ENCODE measurements at regions not wholly inside any gene's neighbourhood (a gene's known extent, or its start where the extent isn't known, plus 50 kb on each side); places are given as distances from the start of the nearest gene placed in this dataset.

DNA sequence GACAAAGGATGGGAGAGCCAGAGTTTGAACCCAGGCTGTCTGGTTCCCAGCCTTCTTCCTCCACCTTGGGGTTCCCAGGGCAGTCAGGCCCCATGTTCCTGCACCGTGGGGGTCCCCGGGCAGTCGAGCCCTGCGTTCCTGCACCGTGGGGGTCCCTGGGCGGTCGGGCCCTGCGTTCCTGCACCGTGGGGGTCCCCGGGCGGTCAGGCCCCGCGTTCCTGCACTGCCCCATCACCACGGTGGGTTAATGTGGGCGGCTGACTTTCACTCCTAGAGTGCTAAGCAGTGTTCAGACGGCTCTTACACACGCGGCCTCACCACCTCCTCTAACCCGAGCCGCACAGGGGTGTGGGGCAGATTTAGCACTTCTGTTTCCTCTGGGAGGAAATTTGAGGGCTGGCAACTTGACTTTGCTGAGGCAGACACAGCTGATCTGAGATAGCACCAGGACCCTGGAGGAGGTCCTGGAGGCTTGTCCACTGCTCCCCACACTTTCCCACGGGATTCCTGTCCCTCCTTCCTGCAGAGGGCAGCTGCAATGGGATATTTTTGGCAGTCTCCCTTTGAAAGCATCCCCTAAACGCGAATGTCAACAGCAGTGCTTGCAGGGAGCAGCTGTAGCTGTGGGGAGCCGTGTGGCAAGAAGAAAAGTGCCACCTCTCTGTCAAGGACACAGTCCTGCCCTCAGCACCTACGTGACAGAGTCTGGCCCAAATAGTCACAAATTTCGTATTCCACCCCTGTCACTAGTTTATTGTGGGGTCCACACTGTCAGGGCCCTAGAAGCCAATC lies 239.4 kb downstream of the TEX29 start:
- TF ChIP-seq, protein P1, sequence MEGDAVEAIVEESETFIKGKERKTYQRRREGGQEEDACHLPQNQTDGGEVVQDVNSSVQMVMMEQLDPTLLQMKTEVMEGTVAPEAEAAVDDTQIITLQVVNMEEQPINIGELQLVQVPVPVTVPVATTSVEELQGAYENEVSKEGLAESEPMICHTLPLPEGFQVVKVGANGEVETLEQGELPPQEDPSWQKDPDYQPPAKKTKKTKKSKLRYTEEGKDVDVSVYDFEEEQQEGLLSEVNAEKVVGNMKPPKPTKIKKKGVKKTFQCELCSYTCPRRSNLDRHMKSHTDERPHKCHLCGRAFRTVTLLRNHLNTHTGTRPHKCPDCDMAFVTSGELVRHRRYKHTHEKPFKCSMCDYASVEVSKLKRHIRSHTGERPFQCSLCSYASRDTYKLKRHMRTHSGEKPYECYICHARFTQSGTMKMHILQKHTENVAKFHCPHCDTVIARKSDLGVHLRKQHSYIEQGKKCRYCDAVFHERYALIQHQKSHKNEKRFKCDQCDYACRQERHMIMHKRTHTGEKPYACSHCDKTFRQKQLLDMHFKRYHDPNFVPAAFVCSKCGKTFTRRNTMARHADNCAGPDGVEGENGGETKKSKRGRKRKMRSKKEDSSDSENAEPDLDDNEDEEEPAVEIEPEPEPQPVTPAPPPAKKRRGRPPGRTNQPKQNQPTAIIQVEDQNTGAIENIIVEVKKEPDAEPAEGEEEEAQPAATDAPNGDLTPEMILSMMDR (IDR thresholded peaks at IDR 0.05; ENCODE audit: low read depth, low read length) = no peak

DNA sequence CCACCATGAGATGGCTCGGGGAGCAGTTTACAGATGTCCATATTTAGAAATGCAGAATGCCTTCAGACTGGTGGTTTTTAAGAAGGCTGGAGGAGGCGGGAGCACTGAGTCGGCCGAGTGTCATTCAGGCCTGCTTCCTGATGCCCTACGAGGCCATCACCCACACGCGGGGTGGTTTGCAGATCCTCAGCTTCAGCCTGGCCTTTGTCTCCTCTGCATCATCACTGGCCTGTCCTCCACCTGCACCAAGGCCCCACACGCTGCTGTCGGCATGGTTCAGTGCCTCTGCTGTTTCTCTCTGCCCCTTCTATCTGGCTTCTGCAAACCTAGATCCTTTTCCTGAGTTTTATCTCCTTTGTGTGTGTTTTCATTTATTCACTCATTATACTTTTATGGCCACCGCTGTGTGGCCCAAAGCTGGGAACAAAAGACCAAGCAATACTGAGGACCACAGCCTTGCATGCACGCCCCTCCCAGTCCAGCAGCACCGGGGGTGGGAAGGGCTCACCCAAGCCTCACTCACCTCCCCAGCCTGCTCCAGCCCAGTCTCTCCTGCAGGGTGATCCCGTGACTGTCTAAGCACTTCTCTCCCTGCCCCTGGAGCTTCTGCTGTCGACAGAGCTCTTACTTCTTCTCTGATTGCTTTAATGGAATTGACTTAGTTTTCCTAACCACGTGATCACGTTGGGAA lies 240.8 kb downstream of the TEX29 start:
- TF ChIP-seq, protein P1 (IDR thresholded peaks at IDR 0.05; ENCODE audit: low read depth, low read length) = no peak
- Histone ChIP-seq H3K4me1 (ENCODE audit: low read depth) (no peaks in the 10 kb centered on the region), H3K27ac (no peak overlapping the region), H3K36me3 (no peaks in the 10 kb centered on the region), H3K4me3 (no peak overlapping the region), H3K27me3 (peaks cover 7% of the 10 kb centered on the region), H3K9me3 (ENCODE audit: low read depth) (no peaks in the 10 kb centered on the region)
- no peak for DNase-seq (ENCODE audit: low read depth in 1 of 2, low spot score in 1 of 2)

More for the DNA sequence above, 239.4 kb downstream of the TEX29 start:
- Histone ChIP-seq H3K36me3 (no peaks in the 10 kb centered on the region), H3K4me3 (no peak overlapping the region), H3K27ac (no peak overlapping the region), H3K9me3 (ENCODE audit: low read depth) (no peaks in the 10 kb centered on the region), H3K27me3 (peaks cover 7% of the 10 kb centered on the region), H3K4me1 (ENCODE audit: low read depth) (no peaks in the 10 kb centered on the region)
- DNase-seq (ENCODE audit: low read depth in 1 of 2, low spot score in 1 of 2) = no peak

DNA sequence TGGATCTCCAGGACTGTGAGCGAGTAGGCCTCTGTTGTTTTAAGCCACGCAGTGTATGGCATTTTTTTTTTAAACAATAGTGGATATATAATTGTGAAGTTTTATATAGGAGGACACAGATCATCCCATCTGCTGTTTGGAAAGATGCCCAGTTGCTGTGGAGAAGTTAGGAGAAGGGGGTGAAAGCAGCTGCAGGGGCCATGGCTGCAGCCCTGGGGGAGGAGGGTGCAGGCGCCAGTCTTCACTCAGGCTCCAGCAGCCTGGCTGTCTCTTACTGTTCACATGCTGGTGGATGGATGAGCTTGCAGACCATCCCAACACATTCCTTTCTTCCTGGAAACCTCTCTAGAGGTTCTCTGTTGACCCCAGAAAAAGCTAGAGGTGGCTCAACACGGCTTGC lies 242.3 kb downstream of the TEX29 start:
- no peaks in the 10 kb centered on the region for H3K36me3 ChIP-seq
- no peak overlapping the region for H3K27ac ChIP-seq
- no peak overlapping the region for H3K4me3 ChIP-seq
- TF ChIP-seq, protein P1 (IDR thresholded peaks at IDR 0.05; ENCODE audit: low read depth, low read length) = no peak
- H3K27me3 ChIP-seq = peaks cover 7% of the 10 kb centered on the region
- no peak for DNase-seq (ENCODE audit: low read depth in 1 of 2, low spot score in 1 of 2)
- H3K9me3 ChIP-seq (ENCODE audit: low read depth) = no peaks in the 10 kb centered on the region
- no peaks in the 10 kb centered on the region for H3K4me1 ChIP-seq (ENCODE audit: low read depth)

DNA sequence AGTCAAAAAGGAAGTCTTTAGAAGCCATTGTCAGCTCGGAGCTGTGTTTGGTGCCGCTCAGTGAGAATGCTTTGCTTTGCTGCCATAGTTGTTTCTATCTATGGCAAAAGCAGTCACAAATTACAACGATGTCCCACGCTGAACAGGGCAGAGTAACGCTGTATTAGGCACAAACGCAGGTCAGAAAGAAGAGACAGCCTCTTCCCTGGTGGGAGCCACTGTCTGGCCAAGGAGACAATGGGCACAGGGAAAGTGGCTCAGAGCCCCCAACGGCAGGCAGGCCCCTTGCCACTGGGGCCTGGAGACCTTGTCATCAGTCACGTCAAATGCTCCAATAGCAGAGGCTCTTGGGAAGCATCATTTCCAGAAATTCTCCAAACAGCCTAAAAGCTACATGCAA lies 244.2 kb downstream of the TEX29 start:
- Histone ChIP-seq H3K9me3 (ENCODE audit: low read depth) (no peaks in the 10 kb centered on the region), H3K4me3 (no peak overlapping the region), H3K27ac (no peak overlapping the region), H3K4me1 (ENCODE audit: low read depth) (no peaks in the 10 kb centered on the region), H3K27me3 (peaks cover 7% of the 10 kb centered on the region), H3K36me3 (no peaks in the 10 kb centered on the region)
- DNase-seq (ENCODE audit: low read depth in 1 of 2, low spot score in 1 of 2) = no peak
- TF ChIP-seq, protein P1 (IDR thresholded peaks at IDR 0.05; ENCODE audit: low read depth, low read length) = no peak

DNA sequence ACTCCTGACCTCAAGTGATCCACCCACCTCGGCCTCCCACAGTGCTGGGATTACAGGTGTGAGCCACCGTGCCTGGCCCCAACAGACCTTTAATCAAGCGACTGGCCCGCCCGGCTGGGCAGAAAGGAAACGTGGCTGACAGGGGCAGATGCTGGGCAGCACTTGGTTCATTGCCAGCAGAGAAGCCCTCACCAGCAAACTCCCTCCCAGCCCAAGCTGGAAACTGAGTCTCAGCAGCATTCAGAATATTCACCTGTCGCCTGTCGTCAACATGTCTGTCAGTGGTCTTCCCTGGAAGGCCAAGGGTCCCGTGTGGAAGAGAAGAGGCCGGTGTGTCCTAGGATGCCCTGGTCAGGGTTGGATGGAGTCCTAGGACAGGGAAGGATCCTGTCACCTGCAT lies 245.0 kb downstream of the TEX29 start:
- no peaks in the 10 kb centered on the region for H3K4me1 ChIP-seq (ENCODE audit: low read depth)
- no peaks in the 10 kb centered on the region for H3K9me3 ChIP-seq (ENCODE audit: low read depth)
- H3K27me3 ChIP-seq = peaks cover 7% of the 10 kb centered on the region
- no peak overlapping the region for H3K4me3 ChIP-seq
- no peaks in the 10 kb centered on the region for H3K36me3 ChIP-seq
- TF ChIP-seq, protein P1 (IDR thresholded peaks at IDR 0.05; ENCODE audit: low read depth, low read length) = no peak
- no peak for DNase-seq (ENCODE audit: low read depth in 1 of 2, low spot score in 1 of 2)
- H3K27ac ChIP-seq = no peak overlapping the region

All from cardiac muscle cell (in vitro differentiated cells and primary cell).